ENCODE measurements at regions not wholly inside any gene's neighbourhood (a gene's known extent, or its start where the extent isn't known, plus 50 kb on each side); places are given as distances from the start of the nearest gene placed in this dataset.

- no peak for DNase-seq
Measured at GRCh38 chr3:170780471-170780870, 89.5 kb downstream of the RPL22L1 start.

GRCh38 chr3:170778240-170779217, 91.5 kb downstream of the RPL22L1 start:
- no peak for DNase-seq

- no peak for DNase-seq
Measured at GRCh38 chr3:170777564-170777926, 92.5 kb downstream of the RPL22L1 start.

- DNase-seq: no peak
Measured at GRCh38 chr3:170776887-170777563, 93.0 kb downstream of the RPL22L1 start.

- DNase-seq: no peak
Measured at GRCh38 chr3:170773682-170774425, 96.1 kb downstream of the RPL22L1 start.

- no peak for DNase-seq
Measured at GRCh38 chr3:170772175-170772574, 97.8 kb downstream of the RPL22L1 start.

- no peak for DNase-seq
Measured at GRCh38 chr3:170768334-170768801, 101.6 kb downstream of the RPL22L1 start.

- DNase-seq: no peak
Measured at GRCh38 chr3:170767576-170767941, 102.4 kb downstream of the RPL22L1 start.

- DNase-seq: no peak
Measured at GRCh38 chr3:170766823-170767575, 103.0 kb downstream of the RPL22L1 start.

- no peak for DNase-seq
Measured at GRCh38 chr3:170766253-170766652, 103.7 kb downstream of the RPL22L1 start.

- no peak for DNase-seq
Measured at GRCh38 chr3:170765419-170766078, 104.4 kb downstream of the RPL22L1 start.

- no peak for DNase-seq
Measured at GRCh38 chr3:170764017-170764416, 106.0 kb downstream of the RPL22L1 start.

- no peak for DNase-seq
Measured at GRCh38 chr3:170762064-170762463, 107.9 kb downstream of the RPL22L1 start.

- DNase-seq: no peak
Measured at GRCh38 chr3:170761103-170761502, 108.9 kb downstream of the RPL22L1 start.

GRCh38 chr3:170760174-170760526, 109.8 kb downstream of the RPL22L1 start:
- DNase-seq: no peak

GRCh38 chr3:170759511-170760173, 110.4 kb downstream of the RPL22L1 start:
- DNase-seq: no peak

- no peak for DNase-seq
Measured at GRCh38 chr3:170757038-170757437, 113.0 kb downstream of the RPL22L1 start.

- DNase-seq: no peak
Measured at GRCh38 chr3:170754311-170754693, 115.7 kb downstream of the RPL22L1 start.

GRCh38 chr3:170753421-170754310, 116.3 kb downstream of the RPL22L1 start:
- DNase-seq: no peak

GRCh38 chr3:170752571-170753155, 117.3 kb downstream of the RPL22L1 start:
- no peak for DNase-seq
